Neural crest cell (in vitro differentiated cells): ENCODE measurements at regions not wholly inside any gene's neighbourhood (a gene's known extent, or its start where the extent isn't known, plus 50 kb on each side); places are given as distances from the start of the nearest gene placed in this dataset.

ENCODE experiments used
- DNase-seq: peaks from one replicate; pipeline ENCODE4 v3.0.0; 2021; ENCODE audit warnings: low read depth, mixed read lengths, low spot score
- H3K27ac Mint-ChIP-seq: one replicate; pipeline ENCODE4 v1.8.0; 2021; ENCODE audit warnings: mild to moderate bottlenecking, mixed read lengths; ENCODE audit not compliant: unreplicated experiment
- H3K27me3 Mint-ChIP-seq: 2 replicates; pipeline ENCODE4 v1.8.0; 2021; ENCODE audit warnings: low read depth, mild to moderate bottlenecking, mixed read lengths
- H3K36me3 Mint-ChIP-seq: 2 replicates; pipeline ENCODE4 v1.8.0; 2021; ENCODE audit warnings: low read depth, mild to moderate bottlenecking, mixed read lengths
- H3K4me1 Mint-ChIP-seq: 2 replicates; pipeline ENCODE4 v1.8.0; 2021; ENCODE audit warnings: mixed read lengths
- H3K4me3 Mint-ChIP-seq: one replicate; pipeline ENCODE4 v1.8.0; 2021; ENCODE audit warnings: mild to moderate bottlenecking, mixed read lengths
- H3K9me3 Mint-ChIP-seq: 2 replicates; pipeline ENCODE4 v1.8.0; 2021; ENCODE audit warnings: mixed read lengths
- TF ChIP-seq, protein P1 (sequence below): fragments of 200-600 bp; sonication (generic); conservative IDR thresholded peaks from 2 replicates; pipeline ENCODE4 v1.5.0; 2021; ENCODE audit warnings: antibody characterized with exemption, mild to moderate bottlenecking

- no peak for DNase-seq
- H3K27ac Mint-ChIP-seq, result no peak overlapping the region
- H3K4me3 Mint-ChIP-seq, result no peak overlapping the region
- peaks cover 11% of the 10 kb centered on the region for H3K27me3 Mint-ChIP-seq
- H3K4me1 Mint-ChIP-seq, result peaks cover 5% of the 10 kb centered on the region
- TF ChIP-seq, protein P1, sequence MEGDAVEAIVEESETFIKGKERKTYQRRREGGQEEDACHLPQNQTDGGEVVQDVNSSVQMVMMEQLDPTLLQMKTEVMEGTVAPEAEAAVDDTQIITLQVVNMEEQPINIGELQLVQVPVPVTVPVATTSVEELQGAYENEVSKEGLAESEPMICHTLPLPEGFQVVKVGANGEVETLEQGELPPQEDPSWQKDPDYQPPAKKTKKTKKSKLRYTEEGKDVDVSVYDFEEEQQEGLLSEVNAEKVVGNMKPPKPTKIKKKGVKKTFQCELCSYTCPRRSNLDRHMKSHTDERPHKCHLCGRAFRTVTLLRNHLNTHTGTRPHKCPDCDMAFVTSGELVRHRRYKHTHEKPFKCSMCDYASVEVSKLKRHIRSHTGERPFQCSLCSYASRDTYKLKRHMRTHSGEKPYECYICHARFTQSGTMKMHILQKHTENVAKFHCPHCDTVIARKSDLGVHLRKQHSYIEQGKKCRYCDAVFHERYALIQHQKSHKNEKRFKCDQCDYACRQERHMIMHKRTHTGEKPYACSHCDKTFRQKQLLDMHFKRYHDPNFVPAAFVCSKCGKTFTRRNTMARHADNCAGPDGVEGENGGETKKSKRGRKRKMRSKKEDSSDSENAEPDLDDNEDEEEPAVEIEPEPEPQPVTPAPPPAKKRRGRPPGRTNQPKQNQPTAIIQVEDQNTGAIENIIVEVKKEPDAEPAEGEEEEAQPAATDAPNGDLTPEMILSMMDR, result no peak
- no peaks in the 10 kb centered on the region for H3K36me3 Mint-ChIP-seq
- no peaks in the 10 kb centered on the region for H3K9me3 Mint-ChIP-seq
These were observed 1034.4 kb downstream of the IGSF11 start for GRCh38 chr3:118000219-118000618.

- TF ChIP-seq, protein P1, result no peak
- Mint-ChIP-seq H3K27me3 (peaks cover 11% of the 10 kb centered on the region), H3K4me3 (no peak overlapping the region), H3K9me3 (no peaks in the 10 kb centered on the region), H3K27ac (no peak overlapping the region), H3K36me3 (no peaks in the 10 kb centered on the region), H3K4me1 (peaks cover 5% of the 10 kb centered on the region)
- DNase-seq, result no peak
These were observed 1033.3 kb downstream of the IGSF11 start for GRCh38 chr3:118001380-118001779.

- Mint-ChIP-seq H3K36me3 (no peaks in the 10 kb centered on the region), H3K27ac (no peak overlapping the region), H3K27me3 (no peaks in the 10 kb centered on the region), H3K4me3 (no peak overlapping the region), H3K9me3 (no peaks in the 10 kb centered on the region), H3K4me1 (no peaks in the 10 kb centered on the region)
- DNase-seq, result no peak
- TF ChIP-seq, protein P1, result no peak
These were observed 1022.7 kb downstream of the IGSF11 start for GRCh38 chr3:118011910-118012309.

DNA sequence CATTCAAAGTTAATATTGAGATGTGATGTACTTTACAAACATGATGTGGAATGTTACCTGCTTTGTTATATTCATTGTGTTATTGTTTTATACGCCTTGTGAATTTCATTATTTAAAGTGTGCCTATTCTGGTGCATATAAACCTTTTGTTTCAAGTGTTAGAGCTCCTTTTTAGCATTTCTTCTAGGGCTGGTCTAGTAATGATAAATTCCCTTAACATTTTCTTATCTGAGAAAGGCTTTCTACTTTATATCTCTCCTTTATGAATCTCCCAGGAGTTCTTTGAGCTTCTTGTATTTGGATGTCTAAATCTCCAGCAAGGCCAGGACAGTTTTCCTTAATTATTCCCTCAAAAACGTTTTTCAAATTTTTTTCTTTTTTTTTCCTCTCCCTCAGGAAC, 1005.6 kb downstream of the IGSF11 start:
- TF ChIP-seq, protein P1, result no peak
- Mint-ChIP-seq H3K27me3 (no peaks in the 10 kb centered on the region), H3K36me3 (peaks cover 3% of the 10 kb centered on the region), H3K4me3 (no peak overlapping the region), H3K9me3 (peaks cover 29% of the 10 kb centered on the region), H3K27ac (no peak overlapping the region), H3K4me1 (no peaks in the 10 kb centered on the region)
- no peak for DNase-seq

GRCh38 chr3:118036215-118036614, 998.4 kb downstream of the IGSF11 start:
- Mint-ChIP-seq H3K36me3 (peaks cover 5% of the 10 kb centered on the region), H3K27me3 (no peaks in the 10 kb centered on the region), H3K27ac (no peak overlapping the region), H3K9me3 (peaks cover 10% of the 10 kb centered on the region), H3K4me3 (no peak overlapping the region), H3K4me1 (no peaks in the 10 kb centered on the region)
- DNase-seq, result no peak
- TF ChIP-seq, protein P1, result no peak

DNA sequence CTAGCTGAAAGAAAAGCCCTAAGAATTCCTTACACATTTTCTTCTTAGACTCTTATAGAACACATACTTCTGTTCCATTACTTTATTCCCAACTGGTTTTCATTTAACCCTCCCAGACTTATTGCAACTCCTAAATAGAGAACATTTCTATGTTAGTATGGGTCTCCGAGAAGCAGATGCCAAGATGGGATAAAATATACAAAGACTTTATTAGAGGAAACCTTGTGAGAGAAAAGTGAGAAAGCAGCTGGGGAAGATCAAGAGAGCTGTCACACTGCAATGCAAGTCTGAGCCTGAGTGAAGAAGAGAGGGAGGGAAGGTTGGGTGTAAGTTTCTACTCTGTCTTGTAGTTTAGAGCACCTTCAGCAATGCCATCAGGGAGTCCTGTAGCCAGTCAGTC, 979.3 kb downstream of the IGSF11 start:
- H3K9me3 Mint-ChIP-seq, result peaks cover 6% of the 10 kb centered on the region
- no peak overlapping the region for H3K27ac Mint-ChIP-seq
- H3K4me1 Mint-ChIP-seq, result no peaks in the 10 kb centered on the region
- TF ChIP-seq, protein P1, result no peak
- no peak for DNase-seq
- peaks cover 4% of the 10 kb centered on the region for H3K36me3 Mint-ChIP-seq
- H3K27me3 Mint-ChIP-seq, result no peaks in the 10 kb centered on the region
- no peak overlapping the region for H3K4me3 Mint-ChIP-seq
